ENCODE measurements at regions not wholly inside any gene's neighbourhood (a gene's known extent, or its start where the extent isn't known, plus 50 kb on each side); places are given as distances from the start of the nearest gene placed in this dataset.

DNA sequence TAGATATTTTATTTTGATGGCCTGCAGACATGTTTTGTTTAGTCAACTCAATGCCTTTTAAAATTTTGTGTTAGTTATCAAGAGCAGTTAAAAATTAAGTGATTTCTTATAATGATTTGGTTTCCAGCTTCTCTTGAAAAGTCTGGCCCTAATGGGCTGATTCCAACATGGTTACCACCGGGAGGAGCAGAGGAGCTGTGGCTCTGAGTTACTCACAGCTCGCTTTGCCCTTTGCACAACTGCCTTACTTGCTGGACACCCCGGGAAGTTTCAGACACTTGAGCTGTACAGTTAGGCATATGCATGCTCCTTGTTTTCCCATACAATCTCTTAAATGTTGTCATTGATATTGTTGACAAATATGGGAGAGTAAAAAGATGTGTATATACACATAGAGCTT lies 173.1 kb upstream of the MMS22L start:
- TF ChIP-seq POLR2A (IDR thresholded peaks at IDR 0.05) (no peak), CTCF (IDR thresholded peaks at IDR 0.05) (no peak)
